HUES64 (cell line): ENCODE measurements at regions not wholly inside any gene's neighbourhood (a gene's known extent, or its start where the extent isn't known, plus 50 kb on each side); places are given as distances from the start of the nearest gene placed in this dataset.
"Not testable (repeated sequence)": the region's sequence is repeated elsewhere in the genome, so short reads cannot be mapped to it uniquely, and the experiment has no call there.

Experiments
- H3K27ac ChIP-seq: 2 replicates; pipeline ENCODE4 v1.7.0; 2013; ENCODE audit warnings: low read depth, low read length, inconsistent platforms
- H3K27me3 ChIP-seq: 2 replicates; pipeline ENCODE4 v1.6.1; 2013; ENCODE audit warnings: mild to moderate bottlenecking, low read length; ENCODE audit not compliant: insufficient read depth
- H3K36me3 ChIP-seq: 2 replicates; pipeline ENCODE4 v1.6.1; 2013; ENCODE audit warnings: mild to moderate bottlenecking, low read length; ENCODE audit not compliant: insufficient read depth
- H3K4me1 ChIP-seq: 2 replicates; pipeline ENCODE4 v1.6.1; 2013; ENCODE audit warnings: mild to moderate bottlenecking, low read length, moderate library complexity; ENCODE audit not compliant: insufficient read depth
- H3K4me3 ChIP-seq: 2 replicates; pipeline ENCODE4 v1.5.1; 2013; ENCODE audit warnings: mild to moderate bottlenecking, low read length, moderate library complexity
- H3K9ac ChIP-seq: 2 replicates; pipeline ENCODE4 v1.6.1; 2013; ENCODE audit warnings: mild to moderate bottlenecking, low read depth, low read length
- H3K9me3 ChIP-seq: 2 replicates; pipeline ENCODE4 v1.6.1; 2013; ENCODE audit warnings: low read depth, low read length; ENCODE audit not compliant: insufficient read depth
- WGBS: fragments of 150-250, 120-280 bp; methylation state at CpG from one replicate; pipeline ENCODE4 v1.1.7; 2013; ENCODE audit warnings: missing lambda C conversion rate; 5-methylcytosine and 5-hydroxymethylcytosine counted together

GRCh38 chrX:95956745-95957144 lies 727.9 kb upstream of the DIAPH2 start:
- H3K9ac ChIP-seq: no peak overlapping the region
- H3K27me3 ChIP-seq: no peaks in the 10 kb centered on the region
- no peak overlapping the region for H3K27ac ChIP-seq
- no peak overlapping the region for H3K4me3 ChIP-seq
- H3K36me3 ChIP-seq: no peaks in the 10 kb centered on the region
- peaks cover 9% of the 10 kb centered on the region for H3K9me3 ChIP-seq
- H3K4me1 ChIP-seq: no peaks in the 10 kb centered on the region
- WGBS: 100% methylated on average over 1 of the region's 1 CpG

GRCh38 chrX:95973456-95974095 lies 711.1 kb upstream of the DIAPH2 start:
- not testable (repeated sequence) for H3K27ac ChIP-seq, H3K36me3 ChIP-seq, H3K9ac ChIP-seq, H3K27me3 ChIP-seq, H3K9me3 ChIP-seq, H3K4me1 ChIP-seq, H3K4me3 ChIP-seq
- 96% methylated on average over 8 of the region's 9 CpGs for WGBS

- Histone ChIP-seq H3K9ac (no peak overlapping the region), H3K4me3 (no peak overlapping the region), H3K27me3 (no peaks in the 10 kb centered on the region), H3K36me3 (no peaks in the 10 kb centered on the region), H3K9me3 (no peaks in the 10 kb centered on the region), H3K27ac (no peak overlapping the region), H3K4me1 (no peaks in the 10 kb centered on the region)
- whole genome bisulfite sequencing: 97% methylated on average over 4 of the region's 4 CpGs
These were observed 710.6 kb upstream of the DIAPH2 start for GRCh38 chrX:95974096-95974470.

GRCh38 chrX:95974890-95975289 lies 709.8 kb upstream of the DIAPH2 start:
- Histone ChIP-seq H3K27me3 (no peaks in the 10 kb centered on the region), H3K9ac (no peak overlapping the region), H3K4me1 (no peaks in the 10 kb centered on the region), H3K27ac (no peak overlapping the region), H3K4me3 (no peak overlapping the region), H3K36me3 (no peaks in the 10 kb centered on the region), H3K9me3 (no peaks in the 10 kb centered on the region)
- 91% methylated on average over 5 of the region's 5 CpGs for WGBS

GRCh38 chrX:95995583-95995982 lies 689.1 kb upstream of the DIAPH2 start:
- H3K27ac ChIP-seq: no peak overlapping the region
- H3K9ac ChIP-seq: no peak overlapping the region
- 93% methylated on average over 2 of the region's 3 CpGs for WGBS
- no peaks in the 10 kb centered on the region for H3K4me1 ChIP-seq
- no peaks in the 10 kb centered on the region for H3K36me3 ChIP-seq
- no peaks in the 10 kb centered on the region for H3K27me3 ChIP-seq
- no peak overlapping the region for H3K4me3 ChIP-seq
- no peaks in the 10 kb centered on the region for H3K9me3 ChIP-seq

- no peak overlapping the region for H3K4me3 ChIP-seq
- H3K9me3 ChIP-seq: no peaks in the 10 kb centered on the region
- H3K36me3 ChIP-seq: no peaks in the 10 kb centered on the region
- no peaks in the 10 kb centered on the region for H3K4me1 ChIP-seq
- H3K27ac ChIP-seq: no peak overlapping the region
- no peak overlapping the region for H3K9ac ChIP-seq
- no peaks in the 10 kb centered on the region for H3K27me3 ChIP-seq
- WGBS: no CpG with 5 or more reads among the region's 1 CpG
These were observed 688.3 kb upstream of the DIAPH2 start for GRCh38 chrX:95996294-95996693.

GRCh38 chrX:96002431-96002830 lies 682.2 kb upstream of the DIAPH2 start:
- no peaks in the 10 kb centered on the region for H3K27me3 ChIP-seq
- H3K27ac ChIP-seq: no peak overlapping the region
- H3K9ac ChIP-seq: no peak overlapping the region
- no peak overlapping the region for H3K4me3 ChIP-seq
- no peaks in the 10 kb centered on the region for H3K9me3 ChIP-seq
- H3K36me3 ChIP-seq: no peaks in the 10 kb centered on the region
- no peaks in the 10 kb centered on the region for H3K4me1 ChIP-seq
- 92% methylated on average over 5 of the region's 5 CpGs for WGBS

GRCh38 chrX:96004386-96004785 lies 680.3 kb upstream of the DIAPH2 start:
- Histone ChIP-seq H3K4me3 (no peak overlapping the region), H3K4me1 (no peaks in the 10 kb centered on the region), H3K36me3 (no peaks in the 10 kb centered on the region), H3K27me3 (no peaks in the 10 kb centered on the region), H3K9me3 (no peaks in the 10 kb centered on the region), H3K9ac (no peak overlapping the region), H3K27ac (no peak overlapping the region)
- 78% methylated on average over 1 of the region's 2 CpGs for WGBS

GRCh38 chrX:96006281-96006680 lies 678.4 kb upstream of the DIAPH2 start:
- WGBS: 93% methylated on average over 4 of the region's 4 CpGs

GRCh38 chrX:96027407-96027806 lies 657.2 kb upstream of the DIAPH2 start:
- Histone ChIP-seq H3K9me3 (no peaks in the 10 kb centered on the region), H3K4me1 (no peaks in the 10 kb centered on the region), H3K27ac (no peak overlapping the region), H3K9ac (no peak overlapping the region), H3K27me3 (no peaks in the 10 kb centered on the region), H3K36me3 (no peaks in the 10 kb centered on the region), H3K4me3 (no peak overlapping the region)
- 97% methylated on average over 2 of the region's 2 CpGs for WGBS

More at GRCh38 chrX:96006281-96006680, 678.4 kb upstream of the DIAPH2 start:
- Histone ChIP-seq H3K9me3 (no peaks in the 10 kb centered on the region), H3K9ac (no peak overlapping the region), H3K36me3 (no peaks in the 10 kb centered on the region), H3K4me1 (no peaks in the 10 kb centered on the region), H3K4me3 (no peak overlapping the region), H3K27ac (no peak overlapping the region), H3K27me3 (no peaks in the 10 kb centered on the region)

- Histone ChIP-seq H3K27me3 (no peaks in the 10 kb centered on the region), H3K27ac (no peak overlapping the region), H3K4me1 (no peaks in the 10 kb centered on the region), H3K4me3 (no peak overlapping the region), H3K36me3 (no peaks in the 10 kb centered on the region), H3K9me3 (no peaks in the 10 kb centered on the region; the same call in 1 of the 2 replicates), H3K9ac (no peak overlapping the region)
- 86% methylated on average over 1 of the region's 2 CpGs for WGBS
These were observed 632.6 kb upstream of the DIAPH2 start for GRCh38 chrX:96052078-96052477.

GRCh38 chrX:96081891-96082290 lies 602.8 kb upstream of the DIAPH2 start:
- H3K9me3 ChIP-seq: no peaks in the 10 kb centered on the region
- H3K27ac ChIP-seq: no peak overlapping the region
- no peaks in the 10 kb centered on the region for H3K4me1 ChIP-seq
- no peak overlapping the region for H3K4me3 ChIP-seq
- H3K36me3 ChIP-seq: no peaks in the 10 kb centered on the region
- no peaks in the 10 kb centered on the region for H3K27me3 ChIP-seq
- H3K9ac ChIP-seq: no peak overlapping the region
